ENCODE measurements at regions not wholly inside any gene's neighbourhood (a gene's known extent, or its start where the extent isn't known, plus 50 kb on each side); places are given as distances from the start of the nearest gene placed in this dataset.

DNA sequence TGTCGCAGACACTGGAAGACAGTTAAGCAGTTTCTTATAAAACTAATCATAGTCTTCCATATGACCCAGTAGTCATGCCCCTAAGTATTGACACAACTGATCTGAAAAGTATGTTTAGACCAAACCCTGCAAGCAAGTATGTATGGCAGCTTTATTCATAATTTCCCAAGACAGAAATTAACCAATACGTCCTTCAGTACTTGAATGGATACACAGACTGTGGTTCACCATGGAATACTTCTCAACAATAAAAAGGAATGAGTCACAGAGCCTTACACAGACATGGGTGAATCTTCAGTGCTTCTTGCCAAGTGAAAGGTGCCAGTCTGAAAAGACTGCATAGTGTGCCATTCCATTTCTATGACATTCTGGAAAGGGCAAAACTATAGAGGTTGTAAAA lies 50.2 kb upstream of the AKR1E2 start:
- no peak for DNase-seq (ENCODE audit: low read depth in 3 of 3, low spot score in 1 of 3)

DNA sequence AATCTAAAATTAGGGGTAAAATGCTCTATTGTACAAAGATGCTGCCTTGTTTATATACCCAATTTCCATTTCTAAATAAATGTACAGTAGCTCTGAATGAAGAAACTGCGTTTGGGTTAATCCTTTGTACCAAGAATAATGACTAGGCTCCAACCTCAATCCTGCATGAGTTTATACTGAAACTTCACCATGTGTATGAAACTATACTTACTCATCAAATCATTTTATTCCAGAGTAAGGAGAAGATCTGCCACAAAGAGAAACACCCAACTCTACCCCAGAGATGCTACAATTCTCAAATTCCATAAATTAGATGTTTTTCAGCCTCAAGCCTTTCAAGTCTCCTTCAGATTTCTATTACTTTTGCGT lies 53.8 kb upstream of the AKR1E2 start:
- no peak for DNase-seq (ENCODE audit: low read depth in 3 of 3, low spot score in 1 of 3)

DNA sequence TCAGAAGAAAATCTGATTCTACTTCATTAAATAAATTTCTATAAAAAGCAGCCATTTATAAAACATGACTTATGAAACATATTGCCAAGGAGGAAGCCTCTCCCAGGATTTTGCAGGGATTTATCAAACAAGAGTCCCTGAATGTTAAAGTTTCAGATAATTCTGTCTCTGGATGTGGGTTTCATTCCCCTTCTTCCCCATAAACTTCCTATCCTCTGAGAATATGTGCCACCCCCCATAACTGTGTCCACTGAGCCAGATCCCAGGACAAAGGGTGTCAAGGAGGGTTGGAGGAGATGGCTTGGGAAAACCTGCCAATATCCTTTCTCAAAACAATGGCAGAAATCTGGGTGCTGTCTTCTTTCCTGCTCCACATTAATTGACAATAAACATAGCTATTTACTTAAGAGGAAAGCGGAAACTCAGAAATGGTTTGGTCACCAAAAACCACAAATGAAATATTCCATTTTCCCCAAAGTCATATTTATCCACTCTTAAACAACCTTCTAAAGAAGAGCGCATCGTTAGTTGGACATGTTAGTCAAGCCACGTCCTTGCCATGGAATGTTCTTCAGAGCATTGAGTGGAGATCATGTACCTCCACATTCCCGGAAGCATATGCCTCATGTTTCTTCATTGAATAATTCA lies 54.3 kb upstream of the AKR1E2 start:
- no peak for DNase-seq (ENCODE audit: low read depth in 3 of 3, low spot score in 1 of 3)

DNA sequence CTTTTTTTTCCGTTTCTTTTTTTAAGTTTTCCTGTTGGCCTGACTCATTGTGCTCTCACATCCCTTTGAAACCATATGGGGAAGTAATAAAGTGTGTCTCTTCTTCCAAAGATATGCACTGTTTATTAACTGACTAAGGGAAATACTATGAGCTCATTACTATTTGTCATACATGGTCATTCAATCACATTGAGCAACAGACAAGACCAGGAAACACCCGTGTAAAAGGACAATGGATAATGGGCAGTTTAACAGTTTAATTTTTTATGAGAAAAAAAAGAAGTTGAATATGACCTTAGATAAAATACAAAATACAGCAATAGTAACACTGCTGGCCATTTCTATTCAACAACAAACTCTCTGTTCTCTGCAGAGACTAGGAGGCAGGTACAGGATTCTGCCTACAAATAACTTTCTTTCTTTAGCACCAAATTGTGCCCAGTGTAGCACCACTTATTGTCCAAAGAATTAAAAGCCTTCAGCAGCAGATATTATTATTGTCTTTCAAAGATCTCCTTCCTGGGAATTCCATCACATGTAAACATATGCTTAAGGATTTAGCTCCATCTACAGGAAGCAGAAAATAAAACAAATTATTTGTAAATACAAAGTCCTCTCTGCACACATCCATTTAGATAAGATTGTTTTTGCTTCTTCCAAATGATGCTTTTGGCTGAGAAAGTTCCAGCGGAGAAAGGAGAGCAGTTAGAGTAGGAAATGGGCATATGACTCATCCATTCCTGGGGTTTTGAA lies 55.0 kb upstream of the AKR1E2 start:
- no peak for DNase-seq (ENCODE audit: low read depth in 3 of 3, low spot score in 1 of 3)

DNA sequence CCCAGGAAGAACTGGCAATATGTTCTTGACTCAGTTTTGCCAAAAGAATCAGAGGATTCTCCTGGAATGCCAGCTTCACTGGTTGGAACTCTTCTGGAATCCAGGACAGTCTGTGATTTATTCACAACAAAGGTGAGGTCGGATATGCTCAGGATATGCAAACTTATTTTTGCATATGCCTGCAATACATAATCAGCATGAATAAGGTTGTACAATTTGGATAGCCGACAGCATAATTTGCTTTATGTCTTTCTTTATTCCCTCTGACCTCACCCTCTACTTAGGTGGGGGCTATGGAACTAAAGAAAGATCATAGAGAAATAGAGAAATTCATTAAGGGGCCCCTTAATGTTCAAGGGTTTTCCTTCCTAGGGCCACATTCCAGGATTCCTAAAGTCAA lies 57.6 kb upstream of the AKR1E2 start:
- no peak for DNase-seq (ENCODE audit: low read depth in 3 of 3, low spot score in 1 of 3)

DNA sequence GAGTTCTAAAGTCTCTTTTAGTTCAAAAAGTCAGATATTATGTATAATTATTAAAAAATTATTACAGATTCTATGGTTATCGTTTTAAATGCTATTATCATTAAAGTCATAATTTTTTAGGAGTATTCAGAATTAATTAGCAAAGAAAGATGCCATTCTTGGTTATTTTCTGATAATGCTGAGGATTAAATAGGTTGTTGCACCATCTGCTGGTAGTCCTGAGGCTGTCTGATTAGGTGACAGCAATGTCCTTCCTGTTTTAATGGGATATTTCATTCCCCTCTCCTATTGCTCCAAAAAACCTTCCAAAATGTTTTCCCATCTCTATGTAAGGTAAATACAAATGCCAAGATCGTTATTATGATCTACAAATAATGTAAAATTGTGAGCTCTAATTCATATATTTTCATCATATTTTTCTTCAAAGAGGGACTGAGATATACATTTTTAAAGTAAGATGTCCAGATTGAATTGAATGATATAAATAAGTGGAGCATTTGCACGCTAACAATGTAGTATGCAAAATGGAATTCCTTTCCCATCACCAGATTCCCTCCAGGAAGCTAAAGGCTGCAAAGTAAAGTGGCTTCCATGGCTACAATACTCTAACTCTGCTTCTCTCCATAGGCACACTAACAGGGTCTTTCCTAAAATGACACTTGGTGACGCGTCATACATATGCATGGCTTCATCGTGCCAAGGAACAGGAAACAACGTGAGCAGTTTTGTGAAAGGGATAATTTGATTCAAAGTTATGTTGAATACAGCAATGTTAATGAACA lies 58.8 kb upstream of the AKR1E2 start:
- DNase-seq (ENCODE audit: low read depth in 3 of 3, low spot score in 1 of 3), result no peak

DNA sequence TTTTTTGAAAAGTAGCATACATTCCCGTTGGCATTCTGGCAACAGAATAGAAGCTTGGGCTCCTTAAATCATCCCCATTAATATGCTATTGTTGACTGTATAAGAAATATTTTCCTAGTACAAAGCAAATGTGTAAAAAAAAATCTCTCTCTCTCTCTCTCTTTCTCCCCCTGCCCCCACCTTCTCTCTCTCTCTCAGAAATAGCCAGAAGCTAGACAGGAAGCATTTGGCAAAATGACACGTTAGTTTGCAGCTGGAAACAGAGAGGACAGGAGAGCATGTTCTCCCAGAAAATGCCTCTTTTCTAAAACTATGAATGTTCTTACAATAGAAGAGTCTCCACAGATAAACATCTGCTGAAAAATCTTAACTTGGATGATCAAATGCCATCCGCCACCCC lies 59.6 kb upstream of the AKR1E2 start:
- DNase-seq (ENCODE audit: low read depth in 3 of 3, low spot score in 1 of 3), result no peak

DNA sequence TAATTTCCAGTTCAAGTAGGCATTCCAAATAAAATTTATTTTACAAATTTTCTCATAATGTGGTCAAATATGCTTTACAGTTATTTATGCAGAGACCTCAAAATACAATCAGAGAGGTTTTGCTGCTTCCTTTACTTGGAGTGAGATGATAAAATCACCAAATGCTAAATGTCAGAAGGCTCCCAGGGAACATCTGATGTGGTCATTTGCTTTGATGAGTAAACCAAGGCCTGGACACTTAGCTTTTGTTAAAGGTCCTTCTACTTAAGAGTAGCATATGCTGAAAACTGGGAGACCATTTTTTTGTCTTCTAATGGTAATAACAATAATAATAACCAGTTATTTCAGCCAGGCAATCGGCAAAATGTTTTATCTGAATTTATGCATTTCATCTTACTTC lies 60.6 kb upstream of the AKR1E2 start:
- DNase-seq (ENCODE audit: low read depth in 3 of 3, low spot score in 1 of 3), result no peak

DNA sequence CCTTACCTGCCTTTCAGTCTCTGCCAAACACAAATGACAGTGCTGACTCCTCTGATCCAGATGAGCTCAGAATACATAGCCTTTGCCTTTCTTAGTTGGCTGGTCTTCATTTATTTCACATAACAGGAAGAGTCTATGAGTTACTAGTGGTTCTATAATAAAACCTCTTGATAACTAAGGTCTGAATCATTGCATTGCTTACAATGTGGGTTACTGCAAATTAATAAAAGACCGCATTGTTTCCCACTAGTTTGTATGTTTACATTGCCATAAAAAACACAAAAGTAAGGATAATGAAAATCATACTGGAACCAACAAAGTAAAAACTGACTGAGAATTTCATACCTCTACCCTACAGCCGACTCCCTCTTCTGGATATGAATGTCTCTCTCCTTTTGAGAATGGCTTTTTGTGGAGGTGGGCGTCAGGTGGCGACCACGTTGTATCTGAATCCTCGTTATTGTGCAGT lies 62.0 kb upstream of the AKR1E2 start:
- DNase-seq (ENCODE audit: low read depth in 3 of 3, low spot score in 1 of 3), result no peak

DNA sequence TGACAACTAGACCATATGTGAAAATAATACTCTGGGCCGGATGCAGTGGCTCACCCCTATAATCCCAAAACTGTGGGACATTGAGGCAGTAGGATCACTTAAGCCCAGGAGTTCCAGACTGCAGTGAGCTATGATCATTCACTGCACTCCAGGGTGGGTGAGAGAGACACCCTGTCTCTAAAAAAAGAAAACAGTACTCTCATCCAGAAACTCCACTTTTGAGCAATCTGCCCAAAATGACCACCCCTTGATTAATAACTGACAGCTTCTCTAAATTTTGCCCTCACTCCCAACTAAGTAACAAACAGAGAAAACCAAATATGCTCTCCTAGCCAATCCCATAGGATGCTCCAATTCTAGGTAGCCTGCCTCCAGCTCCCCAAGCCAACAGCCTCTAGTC lies 62.5 kb upstream of the AKR1E2 start:
- DNase-seq (ENCODE audit: low read depth in 3 of 3, low spot score in 1 of 3), result no peak

DNA sequence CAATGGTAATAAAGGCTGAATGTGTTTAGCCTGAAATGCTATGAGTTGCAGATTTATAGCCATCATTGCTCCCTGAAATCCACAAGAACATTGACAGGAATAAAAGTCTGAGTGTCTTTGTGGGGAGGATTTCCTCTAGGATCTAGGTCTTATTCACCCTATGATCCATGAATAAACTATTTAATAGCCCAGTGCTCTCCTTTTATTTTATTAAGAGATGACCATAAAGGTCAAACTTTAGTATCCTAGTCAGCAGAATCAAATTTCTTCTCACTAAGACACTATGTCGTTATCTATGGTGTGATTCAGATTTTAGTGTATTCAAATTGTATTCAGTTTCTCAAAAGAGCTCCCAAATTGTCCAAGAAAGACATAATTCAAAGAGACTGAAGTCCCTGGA lies 67.8 kb upstream of the AKR1E2 start:
- DNase-seq (ENCODE audit: low read depth in 3 of 3, low spot score in 1 of 3), result no peak

DNA sequence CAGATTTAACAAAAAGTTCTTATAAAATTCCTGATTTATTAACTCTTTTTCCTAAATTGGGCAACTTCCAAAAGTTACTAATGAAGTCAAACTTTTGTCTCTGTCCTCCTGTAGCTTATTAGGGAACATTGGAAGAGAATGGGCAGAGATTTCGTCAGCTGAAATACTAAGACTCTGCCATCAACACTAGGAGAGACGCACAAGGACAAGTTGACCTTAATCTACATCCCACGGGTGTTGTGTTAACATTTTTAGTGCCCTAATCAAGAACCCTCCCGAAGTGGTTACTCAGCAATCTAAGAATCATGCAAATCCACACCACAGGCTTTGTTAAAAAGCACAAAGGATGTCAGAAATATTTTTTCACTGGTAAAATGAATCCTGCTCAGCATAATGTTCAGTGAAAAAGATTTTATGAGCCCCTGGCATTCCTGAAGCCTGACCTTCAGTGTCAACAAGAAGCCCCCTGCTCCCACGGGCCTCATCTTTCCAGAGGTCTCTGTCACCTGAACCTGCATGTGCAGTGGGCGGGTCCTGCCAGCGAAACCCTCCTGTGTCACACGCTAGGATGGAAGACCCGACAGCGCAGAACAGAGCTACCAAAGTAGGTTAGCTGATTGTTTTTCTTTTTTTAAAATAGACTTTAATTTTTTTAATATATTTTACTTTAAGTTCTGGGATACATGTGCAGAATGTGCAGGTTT lies 70.6 kb upstream of the AKR1E2 start:
- no peak for DNase-seq (ENCODE audit: low read depth in 3 of 3, low spot score in 1 of 3)

DNA sequence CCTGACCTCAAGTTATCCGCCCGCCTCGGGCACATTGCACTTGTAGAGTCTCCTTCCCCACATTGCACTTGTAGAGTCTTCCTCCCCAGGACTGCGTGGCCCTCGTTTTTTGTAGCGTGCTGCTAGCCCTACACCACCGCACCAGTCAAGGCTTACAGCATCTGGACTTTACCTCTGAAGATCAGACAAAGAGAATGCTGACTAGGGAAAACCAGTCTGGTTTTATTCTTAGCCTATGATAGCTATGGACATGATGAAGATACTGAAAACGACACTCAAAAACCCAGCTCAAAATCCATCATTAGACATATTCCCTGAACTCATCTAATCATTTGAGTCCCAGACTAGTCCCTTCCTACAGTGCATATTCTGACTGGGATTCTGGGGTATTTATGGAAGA lies 71.9 kb upstream of the AKR1E2 start:
- DNase-seq (ENCODE audit: low read depth in 3 of 3, low spot score in 1 of 3), result no peak

DNA sequence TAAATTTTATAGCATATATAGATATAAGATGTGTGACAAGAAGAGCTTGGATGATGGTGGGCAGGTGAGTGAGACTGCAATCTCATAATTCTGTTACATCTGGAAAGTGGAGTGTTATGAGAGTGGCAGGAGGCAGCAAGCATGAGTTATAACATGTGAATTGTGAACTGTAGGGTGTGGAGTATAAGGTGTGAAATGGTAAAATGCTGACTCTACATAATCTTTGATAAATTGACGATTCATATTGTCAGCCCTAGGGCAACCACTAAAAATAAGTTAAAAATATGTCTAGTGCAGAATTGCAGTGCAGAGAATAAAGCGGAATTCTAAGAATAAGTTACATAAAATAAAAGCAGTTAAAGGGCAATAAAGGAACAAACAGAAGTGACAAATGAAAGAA lies 74.8 kb upstream of the AKR1E2 start:
- DNase-seq (ENCODE audit: low read depth in 3 of 3, low spot score in 1 of 3), result no peak

DNA sequence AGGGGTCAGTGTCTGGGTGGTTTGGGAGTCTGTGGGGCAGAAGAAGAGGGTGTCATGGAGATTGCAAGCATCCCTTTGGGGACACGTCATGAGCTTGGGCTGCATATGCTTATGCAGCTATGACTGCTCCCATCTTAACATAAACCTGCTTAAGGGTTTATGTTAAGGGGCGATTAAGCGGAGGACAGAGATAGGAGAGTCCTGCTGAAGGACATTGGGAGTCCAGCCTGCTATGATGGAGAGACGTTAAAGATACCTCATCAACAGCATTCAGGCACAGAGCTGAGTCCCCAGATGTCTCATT lies 76.8 kb upstream of the AKR1E2 start:
- DNase-seq (ENCODE audit: low read depth in 3 of 3, low spot score in 1 of 3), result no peak

DNA sequence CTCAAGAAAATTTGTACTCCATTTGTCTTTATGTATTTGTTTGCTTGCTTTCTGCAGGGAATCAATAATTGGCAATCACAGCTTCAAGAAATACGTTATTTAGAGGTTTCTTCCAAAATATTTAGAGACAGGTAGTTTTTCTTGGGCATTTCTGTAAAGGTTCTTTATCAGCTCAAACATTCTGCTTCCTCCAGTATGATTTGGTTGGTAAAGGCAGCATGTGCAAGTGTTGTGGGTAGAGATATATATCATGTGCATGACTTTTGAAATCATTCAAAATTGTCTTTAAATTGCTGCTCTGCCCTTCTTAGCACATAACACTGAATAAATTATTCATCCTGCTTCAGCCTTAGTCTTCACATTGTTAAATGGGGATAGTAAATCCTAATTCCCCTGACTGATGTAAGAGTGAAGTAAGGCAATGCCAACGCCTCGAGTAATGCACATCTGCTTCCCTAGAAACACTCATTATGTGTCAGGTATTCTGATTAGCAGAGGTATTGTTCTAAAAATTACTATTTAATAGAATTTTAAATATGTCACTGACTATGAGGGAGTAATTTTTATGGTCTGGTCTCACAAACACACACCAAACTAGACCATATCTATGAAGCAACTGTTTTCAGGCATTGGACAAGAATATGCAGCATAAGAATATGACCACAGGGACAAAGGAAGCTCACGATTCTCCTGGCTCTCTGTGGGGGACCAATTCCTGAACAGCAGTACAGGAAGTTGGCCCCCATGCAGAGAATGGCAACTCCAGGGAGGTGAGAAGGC lies 77.3 kb upstream of the AKR1E2 start:
- DNase-seq (ENCODE audit: low read depth in 3 of 3, low spot score in 1 of 3), result no peak

DNA sequence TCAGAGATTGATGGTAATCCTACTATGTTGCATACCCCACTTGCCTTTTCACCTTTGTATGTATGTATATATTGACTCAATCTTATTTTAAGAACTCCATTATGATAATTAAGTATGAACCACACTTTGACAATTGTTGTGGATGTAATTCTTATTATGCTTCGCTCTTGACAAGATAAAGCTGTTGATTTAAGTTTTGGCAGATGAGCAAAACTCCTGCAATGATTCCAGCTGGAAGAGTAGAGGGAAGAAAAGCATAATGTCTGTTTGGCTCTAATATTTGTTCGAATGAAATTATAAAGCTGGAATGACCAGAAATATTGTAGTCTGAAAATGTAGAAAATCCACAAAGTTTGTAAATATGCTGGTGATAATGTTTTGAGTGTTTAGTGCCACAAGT lies 83.8 kb upstream of the AKR1E2 start:
- no peak for DNase-seq (ENCODE audit: low read depth in 3 of 3, low spot score in 1 of 3)

DNA sequence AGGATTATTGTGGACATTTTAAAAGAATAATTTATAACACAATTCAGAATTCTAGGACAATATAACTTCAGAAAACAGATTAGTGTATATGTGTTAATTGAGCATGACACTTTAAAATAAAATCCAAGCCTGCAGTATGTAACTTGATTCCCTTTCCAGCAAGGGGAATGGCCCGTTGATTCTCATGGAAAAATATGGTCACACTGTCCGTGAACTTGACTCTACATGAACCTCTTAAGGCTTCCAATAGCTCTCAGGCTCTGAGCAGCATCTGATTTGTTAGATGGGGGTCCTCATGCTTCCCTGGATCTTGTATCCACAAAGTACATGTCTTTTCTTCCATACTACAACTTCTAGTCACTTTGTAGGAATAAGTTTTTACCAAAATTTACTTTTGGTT lies 85.5 kb upstream of the AKR1E2 start:
- DNase-seq (ENCODE audit: low read depth in 3 of 3, low spot score in 1 of 3), result no peak

DNA sequence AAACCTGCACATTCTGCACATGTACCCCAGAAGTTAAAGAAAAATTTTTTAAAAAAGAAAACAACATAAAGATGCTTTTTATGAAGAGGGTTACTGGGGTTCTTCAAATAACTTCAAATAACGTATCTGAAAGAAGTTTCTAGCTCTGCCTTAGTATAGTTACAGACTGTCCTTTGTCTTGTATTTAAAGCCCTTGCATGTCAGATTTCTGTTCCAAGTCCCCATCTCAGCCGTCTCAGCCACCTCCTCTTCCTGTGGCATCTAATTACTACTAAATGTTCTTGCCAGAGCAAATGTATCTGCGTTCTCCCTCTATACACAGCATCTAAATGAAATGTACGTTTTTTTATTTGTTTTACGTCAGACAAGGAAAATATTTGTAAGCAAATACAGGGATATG lies 89.4 kb upstream of the AKR1E2 start:
- DNase-seq (ENCODE audit: low read depth in 3 of 3, low spot score in 1 of 3), result no peak

DNA sequence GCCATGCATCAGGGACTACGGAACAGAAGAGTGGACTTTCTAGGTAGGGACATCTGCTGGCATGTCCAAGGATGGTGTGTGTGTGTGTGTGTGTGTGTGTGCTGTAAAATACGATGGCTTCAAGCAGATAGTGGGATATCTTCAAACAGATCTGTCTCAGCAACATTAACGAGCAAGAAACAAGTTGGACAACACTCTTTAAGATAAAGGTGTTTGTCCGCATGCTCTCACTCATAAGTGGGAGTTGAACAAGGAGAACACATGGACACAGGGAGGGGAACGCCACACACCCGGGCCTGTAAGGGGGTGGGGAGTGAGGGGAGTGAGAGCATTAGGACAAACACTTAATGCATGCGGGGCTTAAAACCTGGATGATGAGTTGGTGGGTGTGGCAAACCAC lies 89.8 kb upstream of the AKR1E2 start:
- DNase-seq (ENCODE audit: low read depth in 3 of 3, low spot score in 1 of 3), result no peak

DNA sequence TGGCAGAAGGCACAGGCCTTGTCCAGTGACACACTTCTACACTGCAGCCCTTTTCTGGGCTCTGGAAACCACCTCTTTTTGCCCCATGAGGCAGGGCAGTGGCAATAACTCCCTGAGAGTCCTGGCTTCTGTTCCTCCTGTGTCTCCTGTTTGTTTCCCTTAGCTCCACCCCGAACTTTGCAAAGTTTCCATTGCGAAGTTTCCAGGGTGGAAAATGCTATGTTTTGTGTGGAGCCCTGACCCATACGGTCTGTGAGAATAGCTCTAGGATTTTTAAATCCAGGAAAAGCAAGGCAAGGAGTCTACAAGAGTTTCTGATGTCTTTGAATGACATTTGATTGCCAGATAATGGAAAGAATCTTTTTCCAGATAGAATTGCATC lies 92.2 kb upstream of the AKR1E2 start:
- DNase-seq (ENCODE audit: low read depth in 3 of 3, low spot score in 1 of 3), result no peak

All from stimulated activated CD4-positive, alpha-beta T cell treated with anti-CD3 and anti-CD28 coated beads, TNF-alpha, amount 100 ng/mL, for 1 hour (primary cell).